Esophagus (tissue), 2 donors: ENCODE measurements at regions not wholly inside any gene's neighbourhood (a gene's known extent, or its start where the extent isn't known, plus 50 kb on each side); places are given as distances from the start of the nearest gene placed in this dataset.

Experiments used
- H3K27ac ChIP-seq, 2 donors: one replicate each; pipeline ENCODE4 v1.5.1; 2013; ENCODE audit warnings: low read depth in 2 of 2, mild to moderate bottlenecking in 2 of 2, inconsistent platforms in 1 of 2, low read length in 1 of 2, moderate library complexity in 1 of 2
- H3K27me3 ChIP-seq, 2 donors: one replicate each; pipeline ENCODE4 v1.6.1; 2013; ENCODE audit warnings: low read length in 2 of 2, control low read depth in 1 of 2, mild to moderate bottlenecking in 1 of 2; ENCODE audit not compliant: insufficient read depth in 2 of 2, control insufficient read depth in 1 of 2
- H3K36me3 ChIP-seq, 2 donors: one replicate each; pipeline ENCODE4 v1.6.1; 2013; ENCODE audit warnings: low read length in 1 of 2; ENCODE audit not compliant: control insufficient read depth in 2 of 2, insufficient read depth in 2 of 2
- H3K4me1 ChIP-seq, 2 donors: one replicate each; pipeline ENCODE4 v1.6.1; 2013; ENCODE audit warnings: low read length in 1 of 2; ENCODE audit not compliant: control insufficient read depth in 2 of 2, insufficient read depth in 2 of 2
- H3K4me3 ChIP-seq, 2 donors: one replicate each; pipeline ENCODE4 v1.5.1; 2013; ENCODE audit warnings: low read length in 2 of 2, mild to moderate bottlenecking in 2 of 2, low read depth in 1 of 2, moderate library complexity in 1 of 2
- H3K9me3 ChIP-seq, 2 donors: one replicate each; pipeline ENCODE4 v1.6.1; 2013; ENCODE audit warnings: mild to moderate bottlenecking in 2 of 2, low read depth in 1 of 2, low read length in 1 of 2, moderate library complexity in 1 of 2; ENCODE audit not compliant: control insufficient read depth in 2 of 2, insufficient read depth in 1 of 2
- WGBS, 2 donors: extraction: QIAGEN DNeasy Blood & Tissue Kit; methylation state at CpG; one replicate each; pipeline ENCODE4 v1.1.7; 2013; 5-methylcytosine and 5-hydroxymethylcytosine counted together
- donor health status: healthy with polysubstance abuse.
- donor health status: Bipolar disorder and iron deficiency.

GRCh38 chr20:51217347-51218045 lies 194.6 kb upstream of the KCNG1 start:
- peaks cover 0 to 6% of the 10 kb centered on the region in 2 donors for H3K4me1 ChIP-seq
- 96 to 97% methylated on average over 3 of the region's 3 CpGs for WGBS, 2 donors
- H3K27ac ChIP-seq: no peak overlapping the region

GRCh38 chr20:51216850-51217249 lies 193.9 kb upstream of the KCNG1 start:
- no peak overlapping the region for H3K27ac ChIP-seq
- H3K4me1 ChIP-seq: peaks cover 0 to 3% of the 10 kb centered on the region in 2 donors
- H3K27me3 ChIP-seq: no peaks in the 10 kb centered on the region
- peaks cover 0 to 4% of the 10 kb centered on the region in 2 donors for H3K9me3 ChIP-seq
- H3K4me3 ChIP-seq: no peak overlapping the region
- WGBS, 2 donors: 76 to 78% methylated on average over 3 of the region's 3 CpGs
- no peaks in the 10 kb centered on the region for H3K36me3 ChIP-seq

More at GRCh38 chr20:51217347-51218045, 194.6 kb upstream of the KCNG1 start:
- no peak overlapping the region for H3K4me3 ChIP-seq
- H3K36me3 ChIP-seq: no peaks in the 10 kb centered on the region
- peaks cover 0 to 4% of the 10 kb centered on the region in 2 donors for H3K9me3 ChIP-seq
- no peaks in the 10 kb centered on the region for H3K27me3 ChIP-seq

GRCh38 chr20:51212816-51213215 lies 189.9 kb upstream of the KCNG1 start:
- 62 to 69% methylated on average over 3 of the region's 3 CpGs for WGBS, 2 donors
- Histone ChIP-seq H3K27ac (no peak overlapping the region), H3K36me3 (no peaks in the 10 kb centered on the region), H3K4me3 (no peak overlapping the region), H3K4me1 (no peaks in the 10 kb centered on the region), H3K9me3 (peaks cover 0 to 4% of the 10 kb centered on the region in 2 donors), H3K27me3 (no peaks in the 10 kb centered on the region)

GRCh38 chr20:51211191-51211590 lies 188.3 kb upstream of the KCNG1 start:
- no peak overlapping the region for H3K27ac ChIP-seq
- H3K36me3 ChIP-seq: no peaks in the 10 kb centered on the region
- H3K27me3 ChIP-seq: no peaks in the 10 kb centered on the region
- H3K4me1 ChIP-seq: no peaks in the 10 kb centered on the region
- H3K9me3 ChIP-seq: no peaks in the 10 kb centered on the region
- 56 to 58% methylated on average over 2 of the region's 2 CpGs for WGBS, 2 donors
- H3K4me3 ChIP-seq: no peak overlapping the region

GRCh38 chr20:51210084-51210483 lies 187.2 kb upstream of the KCNG1 start:
- Histone ChIP-seq H3K27me3 (no peaks in the 10 kb centered on the region), H3K36me3 (no peaks in the 10 kb centered on the region), H3K4me3 (no peak overlapping the region), H3K9me3 (no peaks in the 10 kb centered on the region), H3K4me1 (no peaks in the 10 kb centered on the region), H3K27ac (no peak overlapping the region)
- WGBS, 2 donors: 35 to 40% methylated on average over 1 of the region's 1 CpG

GRCh38 chr20:51208162-51208561 lies 185.3 kb upstream of the KCNG1 start:
- H3K27ac ChIP-seq: no peak overlapping the region
- 61 to 71% methylated on average over 3 of the region's 3 CpGs for WGBS, 2 donors
- H3K4me1 ChIP-seq: no peaks in the 10 kb centered on the region
- H3K9me3 ChIP-seq: no peaks in the 10 kb centered on the region
- no peaks in the 10 kb centered on the region for H3K36me3 ChIP-seq
- H3K4me3 ChIP-seq: no peak overlapping the region
- no peaks in the 10 kb centered on the region for H3K27me3 ChIP-seq

- no peaks in the 10 kb centered on the region for H3K9me3 ChIP-seq
- H3K36me3 ChIP-seq: no peaks in the 10 kb centered on the region
- H3K4me3 ChIP-seq: no peak overlapping the region
- WGBS, 2 donors: 88% methylated on average over 5 of the region's 5 CpGs
- H3K27me3 ChIP-seq: no peaks in the 10 kb centered on the region
- no peak overlapping the region for H3K27ac ChIP-seq
- H3K4me1 ChIP-seq: no peaks in the 10 kb centered on the region
These were observed 183.2 kb upstream of the KCNG1 start for GRCh38 chr20:51206032-51206662.

GRCh38 chr20:51204794-51205193 lies 181.9 kb upstream of the KCNG1 start:
- no peak overlapping the region for H3K27ac ChIP-seq
- no peaks in the 10 kb centered on the region for H3K27me3 ChIP-seq
- no peaks in the 10 kb centered on the region for H3K9me3 ChIP-seq
- no peaks in the 10 kb centered on the region for H3K36me3 ChIP-seq
- H3K4me1 ChIP-seq: no peaks in the 10 kb centered on the region
- WGBS, 2 donors: 69 to 71% methylated on average over 1 of the region's 1 CpG
- no peak overlapping the region for H3K4me3 ChIP-seq

GRCh38 chr20:51204051-51204715 lies 181.3 kb upstream of the KCNG1 start:
- H3K27me3 ChIP-seq: no peaks in the 10 kb centered on the region
- WGBS, 2 donors: 55% methylated on average over 3 of the region's 3 CpGs

More at GRCh38 chr20:51204051-51204715, 181.3 kb upstream of the KCNG1 start:
- Histone ChIP-seq H3K4me3 (no peak overlapping the region), H3K27ac (no peak overlapping the region), H3K4me1 (no peaks in the 10 kb centered on the region), H3K36me3 (no peaks in the 10 kb centered on the region), H3K9me3 (no peaks in the 10 kb centered on the region)
